ENCODE measurements at regions not wholly inside any gene's neighbourhood (a gene's known extent, or its start where the extent isn't known, plus 50 kb on each side); places are given as distances from the start of the nearest gene placed in this dataset.

DNA sequence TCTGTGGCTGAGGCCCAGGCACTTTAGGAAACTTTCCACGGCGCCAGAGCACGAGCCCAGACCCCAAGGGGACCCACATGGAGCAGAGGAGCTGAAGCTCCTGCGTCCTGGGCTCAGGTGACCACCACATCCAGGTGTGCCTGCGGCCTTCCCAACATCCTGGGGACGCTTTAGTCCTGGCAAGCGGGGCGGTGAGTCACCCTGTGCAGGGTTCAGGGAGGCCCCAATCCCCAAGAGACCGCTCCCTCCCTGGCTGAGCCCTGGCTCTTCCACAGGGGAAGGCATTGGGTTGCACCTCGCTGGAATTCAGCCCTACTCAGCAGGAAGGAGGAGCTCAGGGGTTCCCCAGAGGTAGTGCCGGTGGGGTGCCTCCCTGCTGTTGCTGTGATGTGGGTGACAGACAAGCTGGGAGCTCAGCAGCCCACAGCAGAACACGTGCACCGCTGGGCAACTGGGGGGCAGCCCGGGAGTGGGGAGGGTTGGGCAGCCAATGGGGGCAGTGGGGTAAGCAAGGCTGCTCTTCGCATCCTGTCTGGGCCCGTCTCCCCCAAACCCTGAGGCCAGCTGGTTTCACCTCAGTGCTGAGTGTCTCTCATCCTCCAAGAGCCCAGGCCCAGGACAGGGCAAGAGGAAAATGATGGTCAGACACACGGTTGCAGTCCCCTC, 802.8 kb downstream of the BRD1 start:
- no peak for DNase-seq (ENCODE audit: low read depth in 2 of 2)

- no peak for DNase-seq (ENCODE audit: low read depth in 2 of 2)
Observed at GRCh38 chr22:49023879-49024774, 803.5 kb downstream of the BRD1 start.

DNA sequence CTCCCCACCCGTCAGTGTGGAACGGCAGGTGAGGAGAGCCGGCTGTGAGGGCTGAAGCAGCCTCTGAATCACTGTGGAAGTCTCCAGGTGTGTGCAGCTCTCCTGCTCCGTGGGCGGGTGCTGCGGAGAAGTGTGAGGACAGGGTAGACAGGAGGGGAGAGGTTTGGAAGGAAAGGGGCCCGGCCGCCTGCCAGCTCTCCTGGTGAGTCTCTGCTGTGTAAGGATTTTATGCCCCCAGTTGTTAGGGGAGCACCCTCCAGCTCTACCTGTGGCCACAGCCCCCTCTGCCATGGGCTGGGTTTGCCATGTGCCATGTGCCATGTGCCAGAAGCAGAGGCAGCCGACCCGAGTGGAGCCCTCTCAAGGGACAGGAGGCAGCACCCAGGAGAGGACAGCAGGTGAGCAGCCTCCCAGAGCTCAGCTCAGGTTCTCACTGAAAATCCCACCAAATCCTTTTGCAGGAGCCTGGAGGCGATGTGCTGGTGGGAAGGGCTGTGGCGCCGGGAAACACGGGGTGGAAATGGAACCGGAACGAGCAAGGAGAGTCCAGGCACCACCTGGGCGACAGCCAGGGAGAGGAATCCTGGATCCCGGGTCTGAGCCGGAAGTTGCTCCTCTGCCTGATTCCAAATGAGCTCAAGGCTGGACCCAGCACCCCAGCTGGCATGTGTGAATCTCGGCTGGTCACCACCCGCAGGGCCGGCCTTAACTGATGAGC, 804.4 kb downstream of the BRD1 start:
- no peak for DNase-seq (ENCODE audit: low read depth in 2 of 2)

DNA sequence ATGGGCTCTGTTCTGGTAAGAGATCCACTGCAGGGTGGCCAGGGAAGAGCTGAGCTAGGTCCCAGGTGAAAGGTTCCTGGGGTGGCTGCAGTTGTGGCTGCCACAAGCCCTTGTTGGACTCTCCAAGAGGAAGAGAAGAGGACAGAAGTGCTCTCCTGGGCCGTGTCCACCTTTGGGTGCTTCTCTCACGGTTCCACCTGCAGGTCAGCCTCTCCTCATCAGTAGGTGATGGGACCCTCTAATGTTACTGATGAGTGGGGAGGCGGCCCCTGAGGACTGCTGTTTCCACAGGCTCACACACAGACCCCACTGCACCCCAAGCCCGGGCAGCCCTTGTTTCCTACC, 804.9 kb downstream of the BRD1 start:
- DNase-seq (ENCODE audit: low read depth in 2 of 2), result no peak

DNA sequence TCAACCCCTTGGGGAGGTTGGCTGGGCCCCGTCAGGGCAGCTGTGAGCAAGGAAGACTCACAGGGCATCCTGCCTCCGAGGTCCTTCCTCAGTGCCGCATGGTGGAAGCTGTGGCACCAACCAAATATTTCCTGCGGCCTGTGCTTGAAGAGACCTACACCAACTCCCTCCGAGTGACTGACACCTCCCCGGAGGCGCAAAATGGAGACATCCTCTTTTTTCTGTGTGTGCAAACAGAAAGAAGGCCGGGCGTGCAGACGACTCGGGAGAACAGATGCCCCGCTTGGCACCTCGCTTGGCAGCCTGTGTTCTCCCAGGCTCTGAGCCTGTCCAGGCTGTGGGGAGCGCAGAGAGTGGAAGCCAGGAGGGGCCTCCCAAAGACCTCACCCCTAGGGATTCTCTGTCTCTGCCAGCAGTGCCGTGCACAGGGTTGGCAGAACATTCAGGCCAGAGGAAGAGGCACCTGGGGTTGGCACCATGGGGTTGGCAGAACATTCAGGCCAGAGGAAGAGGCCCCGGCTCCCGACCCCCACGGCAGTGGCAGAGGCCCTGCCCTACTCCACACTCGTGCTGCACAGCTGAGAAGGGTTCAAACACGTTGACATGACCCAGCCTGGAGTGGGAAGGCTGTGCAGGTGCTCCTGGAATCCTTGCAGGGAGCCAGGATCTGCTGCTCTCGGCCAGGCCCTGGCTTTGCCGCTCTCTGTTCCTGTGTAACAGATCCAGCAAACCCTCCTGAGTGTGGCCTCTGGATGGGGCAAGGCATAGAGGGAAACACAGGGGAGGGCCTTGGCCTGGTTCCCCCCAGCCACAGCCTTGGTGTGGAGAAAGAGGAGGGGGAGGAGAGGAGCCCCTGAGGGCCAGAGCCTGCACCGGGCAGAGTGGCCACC, 805.5 kb downstream of the BRD1 start:
- no peak for DNase-seq (ENCODE audit: low read depth in 2 of 2)

DNA sequence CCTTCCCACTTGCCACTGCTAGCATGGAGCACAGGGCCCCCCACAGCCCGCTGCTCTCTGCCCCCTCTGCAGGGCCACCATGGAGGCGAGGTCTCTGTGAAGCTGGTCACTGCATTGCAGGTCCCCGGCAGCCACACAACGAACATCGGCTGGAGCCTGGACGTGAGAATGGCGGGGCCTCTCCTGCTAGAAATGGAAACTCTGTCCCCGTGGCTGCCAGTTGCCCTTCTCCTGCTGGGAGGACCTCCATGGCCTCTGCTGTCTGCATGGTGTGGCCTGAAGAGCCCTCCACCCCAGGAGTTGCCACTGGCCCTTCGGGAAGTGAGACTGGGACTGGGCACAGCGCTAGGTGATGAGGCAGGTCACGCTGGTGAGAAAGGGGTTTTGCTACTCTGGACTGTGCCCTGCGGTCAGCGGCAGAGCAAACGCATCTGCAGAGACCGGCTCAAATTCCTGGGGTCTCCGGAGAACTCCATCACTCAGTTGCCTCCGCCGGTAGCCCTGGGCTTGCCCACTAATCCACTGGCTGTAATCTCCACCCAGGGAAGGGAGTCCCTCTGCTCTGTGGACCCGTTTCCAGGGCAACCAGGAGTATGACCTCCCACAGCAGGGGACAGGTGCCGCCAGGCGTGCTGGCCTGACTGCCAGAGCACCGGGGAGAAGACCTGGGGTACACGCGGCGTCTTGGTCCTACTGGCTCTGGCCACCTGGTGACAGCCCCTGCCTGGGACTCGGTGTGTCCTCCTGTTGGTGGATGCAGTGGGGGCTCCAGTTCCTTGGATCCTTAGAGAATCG, 806.3 kb downstream of the BRD1 start:
- no peak for DNase-seq (ENCODE audit: low read depth in 2 of 2)

DNA sequence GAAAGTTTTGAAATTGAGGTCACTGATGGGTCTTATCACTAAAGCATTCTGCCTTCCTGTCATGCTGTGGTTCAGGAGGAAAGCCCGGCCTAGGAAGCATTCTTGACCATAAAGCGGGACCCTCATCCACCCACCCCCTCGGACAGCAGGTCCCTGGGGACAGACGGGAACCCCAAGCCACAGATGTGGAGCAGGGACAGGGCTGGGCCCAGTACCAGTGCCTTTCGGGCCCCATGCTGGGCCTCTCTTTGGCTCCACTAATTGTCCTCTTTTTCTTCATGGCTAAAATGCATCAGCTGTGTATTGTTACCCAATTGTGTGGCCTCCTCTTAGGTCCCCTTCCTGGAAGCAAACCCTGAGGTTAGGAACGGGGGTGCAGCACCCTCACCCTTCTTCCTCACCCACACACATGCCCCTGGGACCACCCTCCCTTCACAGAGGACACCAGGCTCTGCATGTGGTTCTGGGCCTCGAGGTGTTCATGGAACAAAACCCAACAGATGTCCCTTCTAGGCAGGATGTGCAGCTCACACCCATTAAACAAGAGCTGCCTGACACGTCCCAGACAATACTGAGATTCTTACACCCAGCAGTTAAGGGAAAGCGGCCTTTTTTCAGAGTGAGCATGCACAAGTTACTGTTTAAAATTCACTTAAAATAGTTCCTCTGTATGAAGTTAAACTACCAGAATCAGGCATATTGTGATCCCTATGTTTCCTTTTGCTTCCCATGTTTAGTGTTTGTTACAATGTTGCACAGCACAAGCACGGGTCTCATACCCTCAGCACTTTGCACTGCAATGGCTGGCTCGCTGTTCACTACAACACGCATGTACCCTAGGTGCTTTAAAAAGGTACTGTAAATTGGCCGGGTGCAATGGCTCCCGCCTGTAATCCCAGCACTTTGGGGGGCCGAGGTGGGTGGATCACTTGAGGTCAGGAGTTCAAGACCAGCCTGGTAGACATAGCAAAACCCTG, 807.6 kb downstream of the BRD1 start:
- no peak for DNase-seq (ENCODE audit: low read depth in 2 of 2)

DNA sequence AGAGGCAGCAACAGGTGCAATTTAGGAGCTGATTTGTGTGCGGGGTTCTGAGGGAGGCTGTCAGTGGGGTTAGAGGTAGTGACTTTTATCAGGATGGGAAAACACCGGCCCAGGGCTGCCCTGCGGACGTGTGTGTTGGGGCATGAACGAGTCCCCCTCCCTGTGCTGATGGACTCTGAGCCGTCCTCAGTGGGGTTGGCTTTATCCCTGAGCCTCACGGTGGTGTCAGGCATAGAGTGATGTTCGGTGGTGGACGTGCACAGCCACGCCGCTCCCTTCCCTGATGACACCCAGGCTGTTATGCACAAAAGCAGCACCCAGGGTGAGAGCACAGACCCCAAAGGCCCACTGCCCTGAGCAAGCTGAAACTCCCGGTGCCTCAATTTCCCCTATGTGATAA, 809.1 kb downstream of the BRD1 start:
- no peak for DNase-seq (ENCODE audit: low read depth in 2 of 2)

DNA sequence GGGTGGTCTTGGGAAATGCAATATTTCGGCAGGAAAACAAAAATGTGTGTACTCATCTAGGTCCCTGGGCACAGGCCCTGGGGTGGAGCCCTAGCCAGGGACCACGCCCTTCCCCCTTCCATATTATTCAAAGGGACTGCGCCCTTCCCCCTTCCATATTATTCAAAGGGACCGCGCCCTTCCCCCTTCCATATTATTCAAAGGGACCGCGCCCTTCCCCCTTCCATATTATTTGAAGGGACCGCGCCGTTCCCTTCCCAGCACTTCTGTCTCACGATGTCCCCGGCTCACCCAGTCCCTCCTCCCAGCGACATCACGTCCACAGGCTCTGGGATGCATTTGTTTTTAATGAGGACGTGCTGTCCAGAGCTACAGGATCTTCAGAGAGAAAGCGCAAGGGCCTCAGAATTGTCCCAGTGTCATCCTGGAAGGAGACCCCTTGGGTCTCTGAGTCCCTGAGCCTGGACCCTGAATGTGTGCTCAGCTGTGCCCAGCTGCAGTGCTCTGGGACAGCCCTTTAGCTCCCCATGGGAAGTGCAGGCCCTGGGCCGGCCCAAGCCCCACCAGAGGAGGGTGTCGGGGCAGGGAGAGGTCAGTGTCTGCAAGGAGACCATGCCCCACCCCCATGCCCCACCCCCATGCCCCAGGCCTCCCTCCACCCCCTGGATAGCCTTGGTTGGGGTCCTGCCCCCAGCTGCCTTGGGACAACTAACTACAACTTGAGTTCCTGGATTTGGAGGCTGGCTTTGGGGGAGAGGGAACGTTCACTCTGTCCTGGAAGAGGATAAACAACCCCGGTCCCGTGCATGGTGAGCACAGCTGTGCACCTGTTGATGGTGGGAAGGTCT, 810.0 kb downstream of the BRD1 start:
- DNase-seq (ENCODE audit: low read depth in 2 of 2), result no peak

- no peak for DNase-seq (ENCODE audit: low read depth in 2 of 2)
Observed at GRCh38 chr22:49016909-49017481, 810.7 kb downstream of the BRD1 start.

GRCh38 chr22:49015993-49016908, 811.4 kb downstream of the BRD1 start:
- no peak for DNase-seq (ENCODE audit: low read depth in 2 of 2)

DNA sequence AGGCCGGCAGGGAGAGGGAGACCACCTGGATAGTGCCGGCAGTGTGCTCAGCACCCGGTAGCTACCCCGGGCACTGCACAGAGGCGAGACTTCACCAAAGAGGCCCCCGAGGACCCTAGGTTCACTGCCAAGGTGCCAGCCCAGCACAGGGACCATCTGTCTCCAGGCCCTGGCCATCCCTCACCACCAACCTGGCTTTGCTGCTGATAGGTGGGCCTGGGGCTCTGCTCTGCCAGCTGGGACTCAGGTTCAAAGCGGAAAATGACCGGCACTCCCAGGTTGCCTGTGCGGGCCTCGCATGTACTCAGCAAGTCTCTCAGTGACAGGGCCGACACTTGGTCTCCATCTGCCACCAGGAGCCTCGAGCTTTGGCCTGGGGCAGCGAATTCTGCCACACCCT, 812.2 kb downstream of the BRD1 start:
- no peak for DNase-seq (ENCODE audit: low read depth in 2 of 2)

DNA sequence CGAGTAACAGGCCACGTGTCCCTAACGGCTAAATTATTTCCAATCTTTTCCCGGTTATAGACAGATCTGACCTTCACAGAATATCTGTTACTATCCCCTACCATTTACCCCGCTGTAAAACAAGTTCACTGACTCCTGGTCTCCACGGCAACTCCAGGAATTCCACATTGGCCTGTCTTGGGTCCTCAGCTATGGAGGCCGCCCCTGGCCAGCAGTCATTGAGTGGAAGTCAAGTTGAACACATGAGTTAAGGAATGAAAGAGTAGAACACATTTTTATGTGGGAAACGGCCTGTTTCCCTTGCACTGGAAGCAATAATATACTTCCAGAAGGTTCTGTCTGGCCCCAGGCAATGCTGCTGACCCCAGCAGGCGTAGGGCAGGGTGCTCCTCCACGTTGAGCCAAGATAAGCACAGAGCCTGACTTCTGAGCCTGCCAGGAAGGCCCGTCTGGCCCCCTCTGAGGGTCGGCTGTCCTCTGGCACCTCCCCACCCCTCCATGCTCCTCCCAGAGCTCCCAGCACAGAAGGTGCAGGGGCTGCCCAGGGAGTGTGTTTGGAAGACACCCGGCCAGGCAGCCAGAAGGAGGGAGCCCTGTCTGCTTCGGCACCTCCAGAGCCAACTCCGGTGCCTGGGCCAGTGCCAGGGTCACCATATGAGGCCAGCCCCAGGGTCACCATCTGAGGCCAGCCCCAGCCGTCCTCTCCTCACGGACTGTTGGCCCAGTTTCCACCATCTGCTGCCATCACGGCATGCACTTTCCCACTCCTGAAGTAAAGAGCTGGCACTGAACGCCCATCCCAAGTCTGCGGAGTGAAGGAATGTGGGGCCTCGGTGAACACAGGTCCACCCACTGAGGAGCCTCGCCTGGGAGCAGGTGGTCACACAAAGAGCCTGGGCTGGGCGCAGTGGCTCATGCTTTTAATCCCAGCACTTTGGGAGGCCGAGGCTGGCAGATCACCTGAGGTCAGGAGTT, 813.2 kb downstream of the BRD1 start:
- DNase-seq (ENCODE audit: low read depth in 2 of 2), result no peak

DNA sequence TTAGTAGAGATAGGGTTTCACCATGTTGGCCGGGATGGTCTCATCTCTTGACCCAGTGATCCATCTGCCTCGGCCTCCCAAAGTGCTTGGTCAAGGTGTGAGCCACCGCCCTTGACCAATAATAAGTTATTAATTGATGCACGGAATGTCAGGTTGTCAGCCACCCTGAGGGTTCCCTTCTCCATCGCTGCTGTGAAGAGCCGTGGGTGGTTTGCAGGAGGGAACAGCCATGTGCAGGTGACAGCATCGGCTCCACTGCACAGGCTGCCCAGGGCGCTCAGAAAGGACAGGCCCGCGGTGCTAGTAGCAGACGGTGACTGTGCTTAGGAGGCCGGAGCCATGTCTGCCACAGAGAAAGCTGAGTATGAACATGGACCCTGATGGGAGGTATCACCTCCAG, 814.0 kb downstream of the BRD1 start:
- DNase-seq (ENCODE audit: low read depth in 2 of 2), result no peak

GRCh38 chr22:49012712-49013395, 814.8 kb downstream of the BRD1 start:
- no peak for DNase-seq (ENCODE audit: low read depth in 2 of 2)

Measured in dermis microvascular lymphatic vessel endothelial cell (primary cell).